GM12878 (cell line): ENCODE measurements at regions not wholly inside any gene's neighbourhood (a gene's known extent, or its start where the extent isn't known, plus 50 kb on each side); places are given as distances from the start of the nearest gene placed in this dataset.

Experiments
- ATAC-seq: fragments of 200-7000 bp; cut with Tn5 transposase; 3 replicates; pipeline ENCODE4 v1.9.1; 2020; ENCODE audit warnings: mild to moderate bottlenecking, moderate library complexity
- BruUV-seq: library from RNA; stranded (reverse); fragments of 400-500 nt; replicated peaks from 2 replicates; lab custom pipeline; 2021; lab: Mats Ljungman, UMichigan
- CTCF ChIA-PET: fragments of 300-600 bp; sonication (Branson Sonifier 250); formaldehyde crosslinking; extraction: SDS; loops from one replicate; lab custom pipeline; 2021; ENCODE audit warnings: inconsistent platforms; lab: Yijun Ruan, JAX
- POLR2A ChIA-PET: fragments of 350-600 bp; formaldehyde crosslinking; extraction: SDS; loops from one replicate; lab custom pipeline; 2021; ENCODE audit warnings: inconsistent platforms; lab: Charles Lee
- RAD21 ChIA-PET: fragments of 300-600 bp; sonication (Branson Sonifier 250); formaldehyde crosslinking; loops from one replicate; lab custom pipeline; 2023; ENCODE audit warnings: antibody characterized with exemption; ENCODE audit not compliant: unreplicated experiment; lab: Charles Lee
- SMC1A ChIA-PET: fragments of 300-600 bp; sonication (Branson Sonifier 250); formaldehyde crosslinking; loops from one replicate; lab custom pipeline; 2023; ENCODE audit not compliant: unreplicated experiment, uncharacterized antibody; lab: Charles Lee
- DNase-seq: peaks from one replicate; pipeline ENCODE4 v3.0.0-alpha.2; 2011; ENCODE audit warnings: low read depth, low spot score
- FAIRE-seq: peaks from 3 replicates; lab custom pipeline; 2011; peaks lifted over from hg19 to GRCh38; lab: Jason Lieb, UNC
- H2AFZ ChIP-seq: 2 replicates; pipeline ENCODE4 v1.6.0; 2011; ENCODE audit warnings: low read depth, low read length, control low read depth; ENCODE audit not compliant: control insufficient read depth
- H3K27ac ChIP-seq: 2 replicates; pipeline ENCODE4 v1.5.1; 2011; ENCODE audit warnings: control low read depth; ENCODE audit not compliant: control insufficient read depth, insufficient read depth
- H3K27me3 ChIP-seq, 2 experiments: replicated peaks in 1 of 2; 2 replicates each; pipeline versions ENCODE4 v1.6.0 to v1.6.1; 2011; ENCODE audit warnings: low read length in 1 of 2; ENCODE audit not compliant: control insufficient read depth in 2 of 2, insufficient read depth in 2 of 2
- H3K36me3 ChIP-seq, 2 experiments: 2 replicates each; pipeline ENCODE4 v1.5.1; 2011; ENCODE audit warnings: low read length in 1 of 2; ENCODE audit not compliant: control insufficient read depth in 2 of 2, insufficient read depth in 2 of 2
- H3K4me1 ChIP-seq: 2 replicates; pipeline ENCODE4 v1.6.1; 2011; ENCODE audit warnings: mild to moderate bottlenecking, low read length, moderate library complexity, mixed read lengths; ENCODE audit not compliant: control insufficient read depth, insufficient read depth
- H3K4me2 ChIP-seq: 2 replicates; pipeline ENCODE4 v1.6.0; 2011; ENCODE audit warnings: control low read depth; ENCODE audit not compliant: control insufficient read depth, insufficient read depth
- H3K4me3 ChIP-seq: fragments of 200-600 bp; sonication (generic); 2 replicates; pipeline ENCODE4 v1.5.1; 2016
- H3K79me2 ChIP-seq: 2 replicates; pipeline ENCODE4 v1.6.0; 2011; ENCODE audit warnings: low read length; ENCODE audit not compliant: control insufficient read depth, insufficient read depth
- H3K9ac ChIP-seq: 2 replicates; pipeline ENCODE4 v1.8.0; 2011; ENCODE audit warnings: low read length, control low read depth, mixed read lengths; ENCODE audit not compliant: control insufficient read depth, insufficient read depth
- H3K9me3 ChIP-seq: replicated peaks from 3 replicates; pipeline ENCODE4 v1.5.1; 2011; ENCODE audit warnings: mild to moderate bottlenecking, low read length; ENCODE audit not compliant: control insufficient read depth, insufficient read depth
- H4K20me1 ChIP-seq: 2 replicates; pipeline ENCODE4 v1.6.0; 2011; ENCODE audit not compliant: control insufficient read depth, insufficient read depth
- ATF2 ChIP-seq: IDR thresholded peaks from 2 replicates; pipeline ENCODE4 v1.6.1; 2012; ENCODE audit warnings: low read length, inconsistent platforms
- ATF7 ChIP-seq: fragments of 450-650 bp; IDR thresholded peaks from 2 replicates; pipeline ENCODE4 v1.6.1; 2016; ENCODE audit warnings: low read depth, mild to moderate bottlenecking
- BMI1 ChIP-seq: fragments of 450-650 bp; IDR thresholded peaks from 2 replicates; pipeline ENCODE4 v1.6.1; 2016; ENCODE audit warnings: mild to moderate bottlenecking, moderate library complexity, borderline replicate concordance
- CBX3 ChIP-seq: fragments of 200-600 bp; sonication (generic); IDR thresholded peaks from 2 replicates; pipeline ENCODE4 v1.6.1; 2016; ENCODE audit warnings: low read depth, borderline replicate concordance
- CREB1 ChIP-seq: IDR thresholded peaks from 2 replicates; pipeline ENCODE4 v1.6.1; 2012; ENCODE audit warnings: low read depth, mild to moderate bottlenecking, inconsistent platforms
- CREM ChIP-seq: IDR thresholded peaks from 2 replicates; pipeline ENCODE4 v1.6.1; 2014; ENCODE audit warnings: antibody characterized with exemption, low read depth
- FOXK2 ChIP-seq: fragments of 450-650 bp; IDR thresholded peaks from 2 replicates; pipeline ENCODE4 v1.6.1; 2017; ENCODE audit warnings: mild to moderate bottlenecking, moderate library complexity
- IRF4 ChIP-seq: IDR thresholded peaks from 2 replicates; pipeline ENCODE4 v1.6.1; 2011; ENCODE audit warnings: low read depth, low read length
- MTA2 ChIP-seq: fragments of 450-650 bp; IDR thresholded peaks from 2 replicates; pipeline ENCODE4 v1.6.1; 2016; ENCODE audit warnings: low read depth, mild to moderate bottlenecking, moderate library complexity
- NBN ChIP-seq: fragments of 450-650 bp; IDR thresholded peaks from 2 replicates; pipeline ENCODE4 v1.6.1; 2016
- NFIC ChIP-seq: IDR thresholded peaks from 2 replicates; pipeline ENCODE4 v1.6.1; 2012; ENCODE audit warnings: low read depth, mild to moderate bottlenecking, inconsistent platforms, low read length, moderate library complexity
- POLR2A ChIP-seq: IDR thresholded peaks from 2 replicates; pipeline ENCODE4 v1.6.1; 2011; ENCODE audit warnings: low read depth, mild to moderate bottlenecking, low read length
- RFX5 ChIP-seq: IDR thresholded peaks from 2 replicates; pipeline ENCODE4 v1.6.1; 2011; ENCODE audit warnings: low read depth, low read length, improper control_type of control experiment
- SMAD1 ChIP-seq: fragments of 450-650 bp; IDR thresholded peaks from 2 replicates; pipeline ENCODE4 v1.6.1; 2018; ENCODE audit warnings: mild to moderate bottlenecking, low read depth; ENCODE audit not compliant: partially characterized antibody
- SP1 ChIP-seq: IDR thresholded peaks from one replicate; pipeline ENCODE4 v1.6.1; 2011; ENCODE audit warnings: low read depth, low read length
- SUPT20H ChIP-seq: IDR thresholded peaks from 2 replicates; pipeline ENCODE4 v1.6.1; 2011; ENCODE audit warnings: low read depth, mild to moderate bottlenecking, low read length, moderate library complexity, borderline replicate concordance; ENCODE audit not compliant: control insufficient read depth
- TARDBP ChIP-seq: IDR thresholded peaks from 2 replicates; pipeline ENCODE4 v1.6.1; 2016; ENCODE audit warnings: borderline replicate concordance
- ZNF687 ChIP-seq: fragments of 450-650 bp; IDR thresholded peaks from 2 replicates; pipeline ENCODE4 v1.6.1; 2017; ENCODE audit warnings: mild to moderate bottlenecking, moderate library complexity
- WGBS: methylation state at CpG from one replicate; pipeline ENCODE4 v1.1.6; 2016; ENCODE audit warnings: low lambda C conversion rate; ENCODE audit not compliant: insufficient replicate concordance, insufficient coverage; ENCODE audit errors: missing lambda C conversion rate; 5-methylcytosine and 5-hydroxymethylcytosine counted together
- in situ Hi-C: fragments of 300-500 bp; cut with MboI; formaldehyde crosslinking; loops from 9 replicates; pipeline ENCODE4 v1.14.3; 2018; ENCODE audit warnings: mixed read lengths
- intact Hi-C: fragments of 100-400 bp; cut with micrococcal nuclease; formaldehyde crosslinking; loops from one replicate; pipeline ENCODE4 v1.14.2; 2022; ENCODE audit not compliant: unreplicated experiment

GRCh38 chr7:112668561-112668960, 121.6 kb downstream of the TMEM168 start:
- no peak for TF ChIP-seq BMI1
- TF ChIP-seq SUPT20H = no peak
- no peak for TF ChIP-seq IRF4
- TF ChIP-seq CBX3 = no peak
- no peak for TF ChIP-seq RFX5
- TF ChIP-seq SP1 = no peak
- no peak for TF ChIP-seq ATF2
- TF ChIP-seq NBN = no peak
- no peak for TF ChIP-seq NFIC
- ChIA-PET POLR2A (interaction anchor here (0.6 kb wide), 1 partner anchor 44 kb away, joined by 4 read pairs; no protein-coding TSS in a partner anchor), CTCF (interaction anchor here (1.2 kb wide), 1 partner anchor 11 kb away, joined by 3 read pairs; no protein-coding TSS in a partner anchor), SMC1A (no interaction called here), RAD21 (no interaction called here)
- ATAC-seq = no peak
- Histone ChIP-seq H3K4me2 (no peak overlapping the region), H3K9ac (no peak overlapping the region), H2AFZ (no peak overlapping the region), H3K27me3 (no peaks in the 10 kb centered on the region; a peak in 1 of 4 replicates), H4K20me1 (no peaks in the 10 kb centered on the region), H3K9me3 (no peaks in the 10 kb centered on the region), H3K36me3 (no peaks in the 10 kb centered on the region), H3K27ac (no peak overlapping the region), H3K4me3 (no peak overlapping the region), H3K79me2 (no peaks in the 10 kb centered on the region), H3K4me1 (no peaks in the 10 kb centered on the region)
- 5% methylated on average over 1 of the region's 1 CpG for WGBS
- no peak for FAIRE-seq
- DNase-seq = no peak
- BruUV-seq = no TSS peak
- in situ Hi-C loops (no loop called here), intact Hi-C loops (no loop called here)

GRCh38 chr7:112669306-112669705, 120.9 kb downstream of the TMEM168 start:
- in situ Hi-C loops = no loop called here
- ATAC-seq (no peak), FAIRE-seq (no peak), DNase-seq (no peak)
- no peak overlapping the region for H3K27ac ChIP-seq
- no peaks in the 10 kb centered on the region for H3K36me3 ChIP-seq
- no peak overlapping the region for H3K4me3 ChIP-seq
- H3K9ac ChIP-seq = no peak overlapping the region
- no peaks in the 10 kb centered on the region for H3K79me2 ChIP-seq
- no peaks in the 10 kb centered on the region for H3K4me1 ChIP-seq
- H4K20me1 ChIP-seq = no peaks in the 10 kb centered on the region
- intact Hi-C loops = no loop called here
- no TSS peak for BruUV-seq
- no peak overlapping the region for H3K4me2 ChIP-seq
- RAD21 ChIA-PET = no interaction called here
- H3K27me3 ChIP-seq = no peaks in the 10 kb centered on the region; a peak in 1 of 4 replicates
- POLR2A ChIA-PET = no interaction called here
- CTCF ChIA-PET = no interaction called here
- H2AFZ ChIP-seq = no peak overlapping the region
- no peaks in the 10 kb centered on the region for H3K9me3 ChIP-seq
- SMC1A ChIA-PET = no interaction called here
- TF ChIP-seq CREB1 = no peak
- TF ChIP-seq CREM = no peak
- TF ChIP-seq FOXK2 = no peak
- TF ChIP-seq ZNF687 = no peak
- no peak for TF ChIP-seq MTA2
- no peak for TF ChIP-seq SMAD1
- TF ChIP-seq TARDBP = no peak
- no peak for TF ChIP-seq ATF7
- no peak for TF ChIP-seq POLR2A
